ENCODE measurements at regions not wholly inside any gene's neighbourhood (a gene's known extent, or its start where the extent isn't known, plus 50 kb on each side); places are given as distances from the start of the nearest gene placed in this dataset.

- DNase-seq = no peak
These were observed 217.3 kb upstream of the SERP2 start for GRCh38 chr13:44156294-44156658.

- no peak for DNase-seq
These were observed 216.0 kb upstream of the SERP2 start for GRCh38 chr13:44157606-44158005.

GRCh38 chr13:44158098-44158521, 215.5 kb upstream of the SERP2 start:
- DNase-seq = no peak

GRCh38 chr13:44158881-44159632, 214.6 kb upstream of the SERP2 start:
- DNase-seq = no peak

- DNase-seq = no peak
These were observed 213.9 kb upstream of the SERP2 start for GRCh38 chr13:44159633-44160279.

GRCh38 chr13:44160591-44161191, 212.9 kb upstream of the SERP2 start:
- DNase-seq = no peak

GRCh38 chr13:44163108-44163507, 210.5 kb upstream of the SERP2 start:
- DNase-seq = no peak

GRCh38 chr13:44165221-44165888, 208.3 kb upstream of the SERP2 start:
- DNase-seq = peak; percentile 29 to 41 (median 36)

GRCh38 chr13:44165889-44166496, 207.6 kb upstream of the SERP2 start:
- DNase-seq = no peak

- DNase-seq = no peak
These were observed 204.4 kb upstream of the SERP2 start for GRCh38 chr13:44169018-44169911.

GRCh38 chr13:44170731-44171130, 202.9 kb upstream of the SERP2 start:
- DNase-seq = no peak

GRCh38 chr13:44171156-44171555, 202.5 kb upstream of the SERP2 start:
- peak in 2 of 3 donors; percentile 24 to 28 for DNase-seq

- no peak for DNase-seq
These were observed 201.8 kb upstream of the SERP2 start for GRCh38 chr13:44171861-44172260.

- DNase-seq = no peak
These were observed 201.3 kb upstream of the SERP2 start for GRCh38 chr13:44172281-44172810.

GRCh38 chr13:44174769-44175425, 198.7 kb upstream of the SERP2 start:
- peak; percentile 28 to 42 (median 35) for DNase-seq

- no peak for DNase-seq
These were observed 197.5 kb upstream of the SERP2 start for GRCh38 chr13:44176173-44176572.

- DNase-seq = no peak
These were observed 192.6 kb upstream of the SERP2 start for GRCh38 chr13:44180876-44181536.

GRCh38 chr13:44181931-44182330, 191.7 kb upstream of the SERP2 start:
- no peak for DNase-seq

- no peak for DNase-seq
These were observed 188.9 kb upstream of the SERP2 start for GRCh38 chr13:44184740-44185139.

GRCh38 chr13:44188257-44188656, 185.4 kb upstream of the SERP2 start:
- peak in 2 of 3 donors; percentile 16 to 38 for DNase-seq

- no peak for DNase-seq
These were observed 184.5 kb upstream of the SERP2 start for GRCh38 chr13:44189085-44189484.

Data from suppressor macrophage treated with lipopolysaccharide for 1 hour (primary cell).